Lower leg skin (tissue), 4 donors: ENCODE measurements at regions not wholly inside any gene's neighbourhood (a gene's known extent, or its start where the extent isn't known, plus 50 kb on each side); places are given as distances from the start of the nearest gene placed in this dataset.

ENCODE experiments used
- DNase-seq, 2 donors: peaks; one replicate each; pipeline ENCODE4 v3.0.0-alpha.2; 2019; ENCODE audit warnings: low spot score in 2 of 2
- H3K4me3 ChIP-seq: fragments of 200-600 bp; sonication (generic); 2 replicates; pipeline ENCODE4 v1.5.1; 2017; ENCODE audit warnings: mild to moderate bottlenecking, low read depth; ENCODE audit not compliant: poor library complexity, severe bottlenecking
- CTCF ChIP-seq, 3 donors: fragments of 450-650 bp; IDR thresholded peaks; one replicate each; pipeline ENCODE4 v1.5.1; 2016; ENCODE audit warnings: antibody characterized with exemption in 3 of 3, mild to moderate bottlenecking in 3 of 3, moderate library complexity in 2 of 3
- POLR2A ChIP-seq, 2 donors: fragments of 450-650 bp; IDR thresholded peaks; one replicate each; pipeline ENCODE4 v1.6.1; 2016 to 2017; ENCODE audit warnings: antibody characterized with exemption in 2 of 2, mild to moderate bottlenecking in 1 of 2, moderate library complexity in 1 of 2
- WGBS, 2 donors: methylation state at CpG; one replicate each; pipeline ENCODE4 v1.1.5; 2018; 5-methylcytosine and 5-hydroxymethylcytosine counted together
- intact Hi-C: fragments of 100-400 bp; cut with DNase I; formaldehyde crosslinking; loops from one replicate; pipeline ENCODE4 v1.15.0; 2023; ENCODE audit warnings: low total_unique reads

- TF ChIP-seq CTCF (IDR thresholded peaks at IDR 0.05) (no peak), POLR2A (IDR thresholded peaks at IDR 0.05) (no peak)
- WGBS, 2 donors: 55 to 56% methylated on average over 2 of the region's 2 CpGs
- DNase-seq: no peak
- intact Hi-C loops: no loop called here
- H3K4me3 ChIP-seq: no peak overlapping the region
Observed at GRCh38 chr14:34110531-34110930, 159.7 kb upstream of the EGLN3 start.

DNA sequence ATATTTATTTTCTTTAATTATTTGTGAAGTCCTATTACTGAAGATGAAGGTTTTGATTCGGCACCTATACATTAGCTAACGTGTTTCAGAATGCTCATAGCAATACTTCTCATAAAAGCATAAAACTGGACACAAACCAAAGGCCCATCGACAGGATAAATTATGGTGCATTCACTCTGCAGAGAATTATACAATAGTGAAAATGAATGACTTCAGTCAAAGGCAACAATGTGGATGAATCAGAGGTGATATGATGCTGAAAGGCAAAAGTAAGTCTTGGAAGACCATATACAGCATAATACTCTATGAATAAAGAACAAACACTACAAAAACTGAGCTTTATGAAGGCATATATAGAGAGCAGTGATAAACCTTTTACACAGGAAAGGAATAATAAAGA lies 156.6 kb upstream of the EGLN3 start:
- TF ChIP-seq CTCF (IDR thresholded peaks at IDR 0.05): no peak
- TF ChIP-seq POLR2A (IDR thresholded peaks at IDR 0.05): no peak
- no peak for DNase-seq
- intact Hi-C loops: no loop called here
- H3K4me3 ChIP-seq: no peak overlapping the region
- 81 to 86% methylated on average over 3 of the region's 3 CpGs for WGBS, 2 donors

DNA sequence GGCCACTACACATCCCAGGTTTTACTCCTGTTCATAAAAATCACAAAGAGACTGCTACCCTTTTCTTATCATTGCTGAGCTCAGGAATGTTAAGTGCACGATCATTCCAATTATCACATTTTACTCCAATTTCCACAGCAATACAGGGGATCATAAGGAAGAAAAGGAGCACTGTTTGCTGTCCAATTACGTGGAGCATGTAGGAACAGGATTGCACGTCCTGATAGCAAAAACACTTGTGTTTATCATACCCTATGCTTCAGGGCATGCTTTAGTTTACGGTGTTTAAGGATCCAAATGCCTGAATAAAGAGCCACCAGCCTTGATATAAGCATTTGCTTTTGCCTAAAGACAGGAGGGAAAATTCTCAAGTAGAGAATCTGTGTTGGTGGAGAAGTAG lies 155.4 kb upstream of the EGLN3 start:
- no peak overlapping the region for H3K4me3 ChIP-seq
- DNase-seq: no peak
- no peak for TF ChIP-seq POLR2A (IDR thresholded peaks at IDR 0.05)
- no peak for TF ChIP-seq CTCF (IDR thresholded peaks at IDR 0.05)
- WGBS, 2 donors: 48 to 65% methylated on average over 4 of the region's 4 CpGs
- intact Hi-C loops: no loop called here

DNA sequence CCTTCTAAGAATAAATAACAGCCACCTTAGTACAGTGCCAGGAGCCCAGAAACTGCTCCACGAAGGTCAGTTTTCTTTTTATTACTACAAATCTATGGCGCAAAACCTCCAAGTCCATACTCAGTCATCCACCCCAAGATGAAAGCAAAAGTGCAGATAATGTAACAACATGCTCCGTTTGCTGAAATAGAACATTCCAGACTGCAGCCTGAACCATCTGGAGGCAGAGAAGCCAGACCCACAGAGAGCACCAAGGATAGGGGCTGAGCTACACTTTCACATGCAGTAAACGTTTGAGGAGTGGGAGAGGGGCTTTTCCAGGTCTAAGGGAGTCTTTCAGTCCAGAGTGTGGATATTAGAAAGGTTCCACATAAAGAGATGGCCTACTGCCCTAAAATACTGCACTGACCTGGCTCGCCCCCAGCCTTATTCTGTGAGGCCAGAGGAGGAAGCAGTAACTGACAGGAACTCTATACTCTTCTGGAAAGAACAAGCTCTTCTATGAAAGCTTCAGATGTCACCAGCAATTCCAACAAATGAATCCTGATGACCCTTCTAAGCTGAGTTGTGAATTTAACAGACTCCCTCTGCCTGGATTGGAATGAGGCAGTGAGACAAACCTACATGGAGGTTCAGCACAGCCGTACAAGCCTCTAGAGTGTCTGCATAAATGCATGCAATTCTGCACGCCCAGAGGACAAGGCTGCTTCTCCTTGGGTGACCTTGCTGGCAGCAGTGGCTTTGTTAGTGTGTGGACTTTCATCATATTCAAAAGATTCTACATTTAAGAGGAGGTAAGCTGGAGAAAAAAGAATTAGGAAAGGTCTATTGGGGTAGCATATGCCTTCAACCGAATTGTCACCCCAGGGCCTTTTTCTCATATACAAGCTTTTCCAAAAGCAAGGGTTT lies 153.9 kb upstream of the EGLN3 start:
- no peak for TF ChIP-seq CTCF (IDR thresholded peaks at IDR 0.05)
- TF ChIP-seq POLR2A (IDR thresholded peaks at IDR 0.05): no peak
- no peak for DNase-seq
- intact Hi-C loops: no loop called here
- WGBS, 2 donors: 80 to 83% methylated on average over 8 of the region's 8 CpGs
- no peak overlapping the region for H3K4me3 ChIP-seq

DNA sequence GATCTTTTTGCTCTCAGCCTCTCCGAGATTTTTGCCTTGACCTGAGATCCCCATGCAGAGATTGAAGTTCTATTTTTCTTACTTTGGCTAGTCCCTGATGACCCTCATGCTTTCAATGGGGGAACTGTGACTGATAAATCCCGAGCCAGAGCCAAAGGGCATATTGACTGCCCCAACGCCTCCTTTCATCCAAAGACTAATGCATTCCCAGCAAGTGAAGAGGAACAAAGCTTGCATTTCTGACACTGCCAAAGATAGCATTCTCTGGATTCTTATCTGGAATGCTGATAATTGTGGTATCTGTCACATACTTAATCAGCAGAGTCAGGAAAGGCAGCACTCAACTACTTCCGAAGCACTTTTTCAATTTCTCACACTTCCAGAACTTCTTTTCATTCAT lies 152.3 kb upstream of the EGLN3 start:
- 75 to 77% methylated on average over 4 of the region's 4 CpGs for WGBS, 2 donors
- no peak for TF ChIP-seq CTCF (IDR thresholded peaks at IDR 0.05)
- no peak for TF ChIP-seq POLR2A (IDR thresholded peaks at IDR 0.05)
- intact Hi-C loops: no loop called here
- no peak overlapping the region for H3K4me3 ChIP-seq
- no peak for DNase-seq
